ENCODE measurements at regions not wholly inside any gene's neighbourhood (a gene's known extent, or its start where the extent isn't known, plus 50 kb on each side); places are given as distances from the start of the nearest gene placed in this dataset.

DNA sequence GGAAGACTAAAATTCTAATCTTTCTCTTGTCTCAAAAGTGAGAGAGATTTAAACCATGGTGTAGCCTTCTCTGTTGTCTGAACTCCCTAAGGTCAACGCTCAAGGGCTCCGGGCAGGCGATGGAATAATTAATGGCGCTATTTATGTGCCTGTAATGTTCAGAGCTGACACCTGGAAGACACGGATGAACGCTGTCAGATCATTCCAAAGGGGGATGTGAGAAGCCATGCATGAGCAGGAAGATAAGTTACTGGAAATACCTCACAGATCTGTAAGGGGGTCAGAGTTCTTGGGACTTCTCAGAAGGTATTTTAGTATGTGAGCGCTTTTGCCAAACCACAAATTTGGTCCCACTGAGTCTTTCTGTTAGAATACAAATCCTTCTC, 73.3 kb upstream of the MTPN start:
- no peak for TF ChIP-seq CTCF (IDR thresholded peaks at IDR 0.05 in 8 of 11, conservative IDR thresholded peaks at IDR 0.05 in 3 of 11)
- no peak for TF ChIP-seq POLR2A (IDR thresholded peaks at IDR 0.05)
- TF ChIP-seq POLR2AphosphoS5 (IDR thresholded peaks at IDR 0.05) = no peak
